MM.1S (cell line): ENCODE measurements at regions not wholly inside any gene's neighbourhood (a gene's known extent, or its start where the extent isn't known, plus 50 kb on each side); places are given as distances from the start of the nearest gene placed in this dataset.

Experiments used
- DNase-seq: peaks from one replicate; pipeline ENCODE4 v3.0.0-alpha.2; 2015
- H2AFZ ChIP-seq: fragments of 300-600 bp; sonication (generic); 2 replicates; pipeline ENCODE4 v1.6.0; 2016; ENCODE audit warnings: antibody characterized with exemption, low read length
- H3F3A ChIP-seq: fragments of 300-600 bp; sonication (generic); 2 replicates; pipeline ENCODE4 v1.6.1; 2016; ENCODE audit warnings: mild to moderate bottlenecking, antibody characterized with exemption, low read length, moderate library complexity, mixed read lengths; ENCODE audit not compliant: insufficient read depth
- H3K27ac ChIP-seq: fragments of 300-600 bp; sonication (generic); 2 replicates; pipeline ENCODE4 v1.5.1; 2016; ENCODE audit warnings: mild to moderate bottlenecking, low read length
- H3K27me3 ChIP-seq: fragments of 300-600 bp; sonication (generic); replicated peaks from 2 replicates; pipeline ENCODE4 v1.6.0; 2016; ENCODE audit warnings: low read length; ENCODE audit not compliant: insufficient read depth
- H3K36me3 ChIP-seq: fragments of 300-600 bp; sonication (generic); replicated peaks from 2 replicates; pipeline ENCODE4 v1.6.1; 2016; ENCODE audit warnings: mild to moderate bottlenecking, low read length, mixed read lengths; ENCODE audit not compliant: insufficient read depth
- H3K4me1 ChIP-seq: fragments of 300-600 bp; sonication (generic); 2 replicates; pipeline ENCODE4 v1.6.1; 2016; ENCODE audit warnings: low read length, mixed read lengths
- H3K4me2 ChIP-seq: fragments of 300-600 bp; sonication (generic); 2 replicates; pipeline ENCODE4 v1.6.0; 2016; ENCODE audit warnings: low read depth, low read length
- H3K4me3 ChIP-seq: fragments of 300-600 bp; sonication (generic); 2 replicates; pipeline ENCODE4 v1.5.1; 2016; ENCODE audit warnings: low read length, mixed read lengths
- H3K79me2 ChIP-seq: fragments of 300-600 bp; sonication (generic); 2 replicates; pipeline ENCODE4 v1.6.1; 2016; ENCODE audit warnings: mixed run types, low read length, mixed read lengths
- H3K9ac ChIP-seq: fragments of 300-600 bp; sonication (generic); 2 replicates; pipeline ENCODE4 v1.6.1; 2016; ENCODE audit warnings: low read length, mixed read lengths
- H3K9me2 ChIP-seq: fragments of 300-600 bp; sonication (generic); replicated peaks from 2 replicates; pipeline ENCODE4 v1.6.1; 2016; ENCODE audit warnings: mild to moderate bottlenecking, low read length, mixed read lengths; ENCODE audit not compliant: insufficient read depth
- H3K9me3 ChIP-seq: fragments of 300-600 bp; sonication (generic); replicated peaks from 2 replicates; pipeline ENCODE4 v1.6.1; 2016; ENCODE audit warnings: mild to moderate bottlenecking, low read length, mixed read lengths; ENCODE audit not compliant: insufficient read depth
- H4K20me1 ChIP-seq: fragments of 300-600 bp; sonication (generic); 2 replicates; pipeline ENCODE4 v1.6.1; 2016; ENCODE audit warnings: mild to moderate bottlenecking, low read length, moderate library complexity, mixed read lengths; ENCODE audit not compliant: insufficient read depth
- EZH2 ChIP-seq: fragments of 300-600 bp; sonication (generic); optimal IDR thresholded peaks from 2 replicates; pipeline ENCODE3; 2017; ENCODE audit warnings: low read depth, mild to moderate bottlenecking, antibody characterized with exemption, low read length, mixed read lengths
- EZH2phosphoT487 ChIP-seq: fragments of 300-600 bp; sonication (generic); IDR thresholded peaks from 2 replicates; pipeline ENCODE4 v1.6.1; 2018; ENCODE audit warnings: antibody characterized with exemption, low read length
- TF ChIP-seq, protein P1 (sequence below): fragments of 300-600 bp; sonication (generic); IDR thresholded peaks from 2 replicates; pipeline ENCODE4 v1.5.1; 2016; ENCODE audit warnings: antibody characterized with exemption, low read length, mixed read lengths

- H3K36me3 ChIP-seq, result no peaks in the 10 kb centered on the region
- no peaks in the 10 kb centered on the region for H4K20me1 ChIP-seq
- no peaks in the 10 kb centered on the region for H3K79me2 ChIP-seq
- H3K4me3 ChIP-seq, result no peak overlapping the region
- H3K9me2 ChIP-seq, result no peaks in the 10 kb centered on the region
- H3K9ac ChIP-seq, result no peak overlapping the region
- no peaks in the 10 kb centered on the region for H3K9me3 ChIP-seq
- no peak overlapping the region for H3K27ac ChIP-seq
- H3K27me3 ChIP-seq, result no peaks in the 10 kb centered on the region
- no peaks in the 10 kb centered on the region for H3F3A ChIP-seq
- DNase-seq, result no peak
- H2AFZ ChIP-seq, result no peak overlapping the region
- no peak for TF ChIP-seq EZH2
- no peak for TF ChIP-seq EZH2phosphoT487
- TF ChIP-seq, protein P1, sequence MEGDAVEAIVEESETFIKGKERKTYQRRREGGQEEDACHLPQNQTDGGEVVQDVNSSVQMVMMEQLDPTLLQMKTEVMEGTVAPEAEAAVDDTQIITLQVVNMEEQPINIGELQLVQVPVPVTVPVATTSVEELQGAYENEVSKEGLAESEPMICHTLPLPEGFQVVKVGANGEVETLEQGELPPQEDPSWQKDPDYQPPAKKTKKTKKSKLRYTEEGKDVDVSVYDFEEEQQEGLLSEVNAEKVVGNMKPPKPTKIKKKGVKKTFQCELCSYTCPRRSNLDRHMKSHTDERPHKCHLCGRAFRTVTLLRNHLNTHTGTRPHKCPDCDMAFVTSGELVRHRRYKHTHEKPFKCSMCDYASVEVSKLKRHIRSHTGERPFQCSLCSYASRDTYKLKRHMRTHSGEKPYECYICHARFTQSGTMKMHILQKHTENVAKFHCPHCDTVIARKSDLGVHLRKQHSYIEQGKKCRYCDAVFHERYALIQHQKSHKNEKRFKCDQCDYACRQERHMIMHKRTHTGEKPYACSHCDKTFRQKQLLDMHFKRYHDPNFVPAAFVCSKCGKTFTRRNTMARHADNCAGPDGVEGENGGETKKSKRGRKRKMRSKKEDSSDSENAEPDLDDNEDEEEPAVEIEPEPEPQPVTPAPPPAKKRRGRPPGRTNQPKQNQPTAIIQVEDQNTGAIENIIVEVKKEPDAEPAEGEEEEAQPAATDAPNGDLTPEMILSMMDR, result no peak
- H3K4me2 ChIP-seq, result no peak overlapping the region
- no peaks in the 10 kb centered on the region for H3K4me1 ChIP-seq
Observed at GRCh38 chr11:82092904-82093303, 640.8 kb downstream of the FAM181B start.

DNA sequence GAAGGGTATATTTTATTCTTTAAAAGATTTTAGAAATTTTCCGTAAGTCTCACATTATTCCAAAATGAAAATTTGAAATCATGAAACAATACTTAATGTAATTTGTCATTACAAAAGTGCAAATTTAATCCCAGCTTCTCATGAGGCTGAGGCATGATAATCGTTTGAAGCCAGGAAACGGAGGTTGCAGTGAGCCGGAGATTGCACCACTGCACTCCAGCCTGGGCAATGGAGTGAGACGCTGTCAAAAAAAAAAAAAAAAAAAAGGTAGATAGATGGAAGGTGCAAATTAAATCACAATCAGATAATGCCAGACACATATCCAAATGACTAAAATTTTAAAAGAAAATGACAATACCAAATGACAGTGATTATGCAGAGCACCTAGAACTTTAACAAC lies 644.2 kb downstream of the FAM181B start:
- Histone ChIP-seq H4K20me1 (no peaks in the 10 kb centered on the region), H3K79me2 (no peaks in the 10 kb centered on the region), H3F3A (no peaks in the 10 kb centered on the region), H3K27ac (no peak overlapping the region), H3K4me1 (no peaks in the 10 kb centered on the region), H3K27me3 (no peaks in the 10 kb centered on the region), H3K9ac (no peak overlapping the region), H3K4me2 (no peak overlapping the region), H2AFZ (no peak overlapping the region), H3K4me3 (no peak overlapping the region), H3K36me3 (no peaks in the 10 kb centered on the region), H3K9me2 (no peaks in the 10 kb centered on the region), H3K9me3 (no peaks in the 10 kb centered on the region)
- no peak for DNase-seq
- TF ChIP-seq EZH2 (no peak), EZH2phosphoT487 (no peak)
- TF ChIP-seq, protein P1, result no peak

DNA sequence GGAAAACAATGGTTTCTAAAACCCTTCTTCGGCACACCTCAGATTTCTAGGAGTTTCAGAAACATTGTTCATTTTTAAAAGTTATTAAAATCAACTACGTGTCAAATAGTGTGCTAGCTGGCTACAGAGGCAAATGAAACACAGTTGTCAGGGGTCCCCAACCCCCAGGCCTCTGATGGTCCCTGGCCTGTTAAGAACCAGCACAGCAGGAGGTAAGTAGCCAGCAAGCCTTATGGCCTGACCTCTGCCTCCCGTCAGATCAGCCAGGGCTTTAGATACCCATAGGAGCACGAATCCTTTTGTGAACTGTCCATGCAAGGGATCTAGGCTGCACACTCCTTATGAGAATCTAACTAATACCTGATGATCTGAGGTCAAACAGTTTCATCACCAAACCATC lies 648.2 kb downstream of the FAM181B start:
- no peaks in the 10 kb centered on the region for H3K27me3 ChIP-seq
- DNase-seq, result no peak
- no peaks in the 10 kb centered on the region for H3K36me3 ChIP-seq
- no peaks in the 10 kb centered on the region for H3K9me2 ChIP-seq
- no peak overlapping the region for H3K4me3 ChIP-seq
- no peak for TF ChIP-seq EZH2phosphoT487
- TF ChIP-seq, protein P1, result no peak
- TF ChIP-seq EZH2, result no peak
- H3K27ac ChIP-seq, result no peak overlapping the region
- H2AFZ ChIP-seq, result no peak overlapping the region
- H3K9ac ChIP-seq, result no peak overlapping the region
- no peaks in the 10 kb centered on the region for H3K79me2 ChIP-seq
- H3K4me1 ChIP-seq, result no peaks in the 10 kb centered on the region
- H3K9me3 ChIP-seq, result no peaks in the 10 kb centered on the region
- no peaks in the 10 kb centered on the region for H4K20me1 ChIP-seq
- no peaks in the 10 kb centered on the region for H3F3A ChIP-seq
- H3K4me2 ChIP-seq, result no peak overlapping the region
